Hepatocyte (in vitro differentiated cells): ENCODE measurements at regions not wholly inside any gene's neighbourhood (a gene's known extent, or its start where the extent isn't known, plus 50 kb on each side); places are given as distances from the start of the nearest gene placed in this dataset.

Experiments used
- EZH2 ChIP-seq: fragments of 200-600 bp; sonication (generic); IDR thresholded peaks from 2 replicates; pipeline ENCODE4 v1.6.1; 2016; ENCODE audit warnings: antibody characterized with exemption, mild to moderate bottlenecking, borderline replicate concordance
- TF ChIP-seq, protein P1 (sequence below): fragments of 200-600 bp; sonication (generic); IDR thresholded peaks from 2 replicates; pipeline ENCODE4 v1.5.1; 2016; ENCODE audit warnings: antibody characterized with exemption, mild to moderate bottlenecking; ENCODE audit not compliant: poor library complexity

DNA sequence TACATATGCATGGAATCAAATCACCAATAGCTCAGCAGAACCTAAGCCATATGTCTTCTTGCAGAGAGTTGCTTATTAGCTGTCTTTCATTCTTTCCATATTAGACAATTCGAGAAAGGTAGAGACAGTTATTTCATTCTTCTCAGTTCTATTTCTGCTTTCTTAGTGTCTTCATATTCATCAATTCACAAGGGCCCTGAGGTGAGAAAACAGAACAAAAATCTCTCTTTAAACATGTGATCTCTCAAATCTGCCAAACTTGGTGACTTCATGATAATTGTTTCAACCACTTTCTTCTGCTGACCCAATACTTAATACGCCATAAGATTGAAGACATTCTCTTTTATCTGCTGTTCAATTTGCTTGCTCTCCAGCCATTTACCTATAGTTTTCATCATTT lies 229.7 kb upstream of the MARCKS start:
- TF ChIP-seq, protein P1, sequence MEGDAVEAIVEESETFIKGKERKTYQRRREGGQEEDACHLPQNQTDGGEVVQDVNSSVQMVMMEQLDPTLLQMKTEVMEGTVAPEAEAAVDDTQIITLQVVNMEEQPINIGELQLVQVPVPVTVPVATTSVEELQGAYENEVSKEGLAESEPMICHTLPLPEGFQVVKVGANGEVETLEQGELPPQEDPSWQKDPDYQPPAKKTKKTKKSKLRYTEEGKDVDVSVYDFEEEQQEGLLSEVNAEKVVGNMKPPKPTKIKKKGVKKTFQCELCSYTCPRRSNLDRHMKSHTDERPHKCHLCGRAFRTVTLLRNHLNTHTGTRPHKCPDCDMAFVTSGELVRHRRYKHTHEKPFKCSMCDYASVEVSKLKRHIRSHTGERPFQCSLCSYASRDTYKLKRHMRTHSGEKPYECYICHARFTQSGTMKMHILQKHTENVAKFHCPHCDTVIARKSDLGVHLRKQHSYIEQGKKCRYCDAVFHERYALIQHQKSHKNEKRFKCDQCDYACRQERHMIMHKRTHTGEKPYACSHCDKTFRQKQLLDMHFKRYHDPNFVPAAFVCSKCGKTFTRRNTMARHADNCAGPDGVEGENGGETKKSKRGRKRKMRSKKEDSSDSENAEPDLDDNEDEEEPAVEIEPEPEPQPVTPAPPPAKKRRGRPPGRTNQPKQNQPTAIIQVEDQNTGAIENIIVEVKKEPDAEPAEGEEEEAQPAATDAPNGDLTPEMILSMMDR = no peak
- TF ChIP-seq EZH2 = no peak
